Activated CD8-positive, alpha-beta T cell treated with anti-CD3 and anti-CD28 coated beads, Interleukin-2, amount 10 ng/mL, durations not matched to agents 7 days and 5 days (primary cell): ENCODE measurements at regions not wholly inside any gene's neighbourhood (a gene's known extent, or its start where the extent isn't known, plus 50 kb on each side); places are given as distances from the start of the nearest gene placed in this dataset.
"Not testable (repeated sequence)": the region's sequence is repeated elsewhere in the genome, so short reads cannot be mapped to it uniquely, and the experiment has no call there.

Source experiments
- ATAC-seq: fragments of 150-1000 bp; cut with Tn5 transposase; one replicate; pipeline ENCODE4 v1.10.0; 2021; ENCODE audit warnings: moderate library complexity
- CTCF ChIA-PET: fragments of 350-600 bp; sonication (Branson Sonifier 250); formaldehyde crosslinking; loops from one replicate; lab custom pipeline; 2021; ENCODE audit warnings: antibody characterized with exemption; lab: Charles Lee
- POLR2A ChIA-PET: fragments of 350-600 bp; sonication (Branson Sonifier 250); formaldehyde crosslinking; loops from one replicate; lab custom pipeline; 2021; ENCODE audit warnings: antibody characterized with exemption; lab: Charles Lee
- DNase-seq: peaks from one replicate; pipeline ENCODE4 v3.0.0-alpha.2; 2020
- H3K27ac Mint-ChIP-seq: one replicate; pipeline ENCODE4 v1.8.0; 2021; ENCODE audit warnings: mild to moderate bottlenecking, mixed read lengths
- H3K27me3 Mint-ChIP-seq: one replicate; pipeline ENCODE4 v1.8.0; 2021; ENCODE audit warnings: low read depth, mixed read lengths
- H3K36me3 Mint-ChIP-seq: one replicate; pipeline ENCODE4 v1.8.0; 2021; ENCODE audit warnings: low read depth, mixed read lengths
- H3K4me1 Mint-ChIP-seq: one replicate; pipeline ENCODE4 v1.8.0; 2021; ENCODE audit warnings: low read depth, mixed read lengths
- H3K4me3 Mint-ChIP-seq: one replicate; pipeline ENCODE4 v1.8.0; 2021; ENCODE audit warnings: mild to moderate bottlenecking, mixed read lengths
- H3K9me3 Mint-ChIP-seq: one replicate; pipeline ENCODE4 v1.8.0; 2022; ENCODE audit warnings: mixed read lengths; ENCODE audit not compliant: insufficient read depth

- Mint-ChIP-seq H3K27me3 (no peaks in the 10 kb centered on the region), H3K9me3 (peaks cover 21% of the 10 kb centered on the region), H3K4me3 (no peak overlapping the region), H3K27ac (no peak overlapping the region), H3K4me1 (no peaks in the 10 kb centered on the region), H3K36me3 (no peaks in the 10 kb centered on the region)
- DNase-seq (no peak), ATAC-seq (no peak)
- CTCF ChIA-PET: no interaction called here
- POLR2A ChIA-PET: no interaction called here
Measured at GRCh38 chr21:17089091-17089491, 423.8 kb upstream of the CXADR start.

- H3K27me3 Mint-ChIP-seq: no peaks in the 10 kb centered on the region
- H3K27ac Mint-ChIP-seq: no peak overlapping the region
- CTCF ChIA-PET: no interaction called here
- ATAC-seq: no peak
- H3K9me3 Mint-ChIP-seq: peaks cover 17% of the 10 kb centered on the region
- no peak for DNase-seq
- no peaks in the 10 kb centered on the region for H3K4me1 Mint-ChIP-seq
- H3K4me3 Mint-ChIP-seq: no peak overlapping the region
- POLR2A ChIA-PET: no interaction called here
- H3K36me3 Mint-ChIP-seq: no peaks in the 10 kb centered on the region
Measured at GRCh38 chr21:17101696-17102095, 411.1 kb upstream of the CXADR start.

- H3K4me3 Mint-ChIP-seq: no peak overlapping the region
- no peaks in the 10 kb centered on the region for H3K36me3 Mint-ChIP-seq
- H3K4me1 Mint-ChIP-seq: no peaks in the 10 kb centered on the region
- H3K27me3 Mint-ChIP-seq: no peaks in the 10 kb centered on the region
- peaks cover 18% of the 10 kb centered on the region for H3K9me3 Mint-ChIP-seq
- ChIA-PET POLR2A (no interaction called here), CTCF (no interaction called here)
- H3K27ac Mint-ChIP-seq: no peak overlapping the region
- DNase-seq (no peak), ATAC-seq (no peak)
Measured at GRCh38 chr21:17105932-17106331, 406.9 kb upstream of the CXADR start.

GRCh38 chr21:17114045-17114444 lies 398.8 kb upstream of the CXADR start:
- POLR2A ChIA-PET: no interaction called here
- H3K4me3 Mint-ChIP-seq: no peak overlapping the region
- DNase-seq: no peak
- H3K27ac Mint-ChIP-seq: no peak overlapping the region
- CTCF ChIA-PET: no interaction called here
- no peaks in the 10 kb centered on the region for H3K36me3 Mint-ChIP-seq
- H3K9me3 Mint-ChIP-seq: peaks cover 12% of the 10 kb centered on the region
- no peaks in the 10 kb centered on the region for H3K4me1 Mint-ChIP-seq
- no peaks in the 10 kb centered on the region for H3K27me3 Mint-ChIP-seq
- ATAC-seq: no peak

GRCh38 chr21:17118638-17119384 lies 394.0 kb upstream of the CXADR start:
- H3K4me1 Mint-ChIP-seq: no peaks in the 10 kb centered on the region
- CTCF ChIA-PET: no interaction called here
- no peaks in the 10 kb centered on the region for H3K36me3 Mint-ChIP-seq
- H3K4me3 Mint-ChIP-seq: no peak overlapping the region
- no peaks in the 10 kb centered on the region for H3K27me3 Mint-ChIP-seq
- H3K9me3 Mint-ChIP-seq: peaks cover 10% of the 10 kb centered on the region
- no peak for DNase-seq
- POLR2A ChIA-PET: no interaction called here
- ATAC-seq: no peak
- no peak overlapping the region for H3K27ac Mint-ChIP-seq

GRCh38 chr21:17119466-17120297 lies 393.2 kb upstream of the CXADR start:
- Mint-ChIP-seq H3K27me3 (no peaks in the 10 kb centered on the region), H3K9me3 (peaks cover 10% of the 10 kb centered on the region), H3K4me1 (no peaks in the 10 kb centered on the region), H3K27ac (no peak overlapping the region), H3K4me3 (no peak overlapping the region), H3K36me3 (no peaks in the 10 kb centered on the region)
- ChIA-PET CTCF (no interaction called here), POLR2A (no interaction called here)
- DNase-seq (no peak), ATAC-seq (no peak)

GRCh38 chr21:17127395-17127794 lies 385.4 kb upstream of the CXADR start:
- H3K9me3 Mint-ChIP-seq: peaks cover 11% of the 10 kb centered on the region
- ATAC-seq, H3K27me3 Mint-ChIP-seq, H3K4me3 Mint-ChIP-seq, H3K4me1 Mint-ChIP-seq, H3K27ac Mint-ChIP-seq, POLR2A ChIA-PET, DNase-seq, CTCF ChIA-PET, H3K36me3 Mint-ChIP-seq: not testable (repeated sequence)

- H3K36me3 Mint-ChIP-seq: peaks cover 2% of the 10 kb centered on the region
- no peaks in the 10 kb centered on the region for H3K27me3 Mint-ChIP-seq
- ATAC-seq (no peak), DNase-seq (no peak)
- H3K27ac Mint-ChIP-seq: no peak overlapping the region
- H3K9me3 Mint-ChIP-seq: peaks cover 11% of the 10 kb centered on the region
- no peak overlapping the region for H3K4me3 Mint-ChIP-seq
- H3K4me1 Mint-ChIP-seq: no peaks in the 10 kb centered on the region
- ChIA-PET POLR2A (no interaction called here), CTCF (no interaction called here)
Measured at GRCh38 chr21:17128132-17128531, 384.7 kb upstream of the CXADR start.

- ATAC-seq, CTCF ChIA-PET, H3K9me3 Mint-ChIP-seq, H3K27me3 Mint-ChIP-seq, POLR2A ChIA-PET, H3K4me1 Mint-ChIP-seq, DNase-seq, H3K36me3 Mint-ChIP-seq: not testable (repeated sequence)
- peak overlapping the region; percentile 22 for H3K27ac Mint-ChIP-seq
- peak overlapping the region; percentile 29 for H3K4me3 Mint-ChIP-seq
Measured at GRCh38 chr21:17139159-17139558, 373.7 kb upstream of the CXADR start.

GRCh38 chr21:17139696-17140095 lies 373.1 kb upstream of the CXADR start:
- peak overlapping the region; percentile 65 for H3K27ac Mint-ChIP-seq
- peak overlapping the region; percentile 68 for H3K4me3 Mint-ChIP-seq

GRCh38 chr21:17146426-17146825 lies 366.4 kb upstream of the CXADR start:
- H3K27me3 Mint-ChIP-seq: no peaks in the 10 kb centered on the region
- H3K36me3 Mint-ChIP-seq: no peaks in the 10 kb centered on the region
- ATAC-seq (no peak), DNase-seq (no peak)
- no peaks in the 10 kb centered on the region for H3K4me1 Mint-ChIP-seq
- peaks cover 12% of the 10 kb centered on the region for H3K9me3 Mint-ChIP-seq
- POLR2A ChIA-PET: no interaction called here
- CTCF ChIA-PET: no interaction called here
- no peak overlapping the region for H3K27ac Mint-ChIP-seq
- H3K4me3 Mint-ChIP-seq: no peak overlapping the region

More at GRCh38 chr21:17139696-17140095, 373.1 kb upstream of the CXADR start:
- peak; percentile 47 for ATAC-seq
- no peaks in the 10 kb centered on the region for H3K36me3 Mint-ChIP-seq
- POLR2A ChIA-PET: no interaction called here
- peaks cover 5% of the 10 kb centered on the region for H3K9me3 Mint-ChIP-seq
- DNase-seq: no peak
- CTCF ChIA-PET: no interaction called here
- H3K4me1 Mint-ChIP-seq: no peaks in the 10 kb centered on the region
- H3K27me3 Mint-ChIP-seq: no peaks in the 10 kb centered on the region

- Mint-ChIP-seq H3K4me3 (no peak overlapping the region), H3K9me3 (peaks cover 23% of the 10 kb centered on the region), H3K4me1 (no peaks in the 10 kb centered on the region), H3K27me3 (no peaks in the 10 kb centered on the region), H3K36me3 (no peaks in the 10 kb centered on the region), H3K27ac (no peak overlapping the region)
- ChIA-PET POLR2A (no interaction called here), CTCF (no interaction called here)
- ATAC-seq (no peak), DNase-seq (no peak)
Measured at GRCh38 chr21:17159697-17160096, 353.1 kb upstream of the CXADR start.
